H1 (cell line): ENCODE measurements at regions not wholly inside any gene's neighbourhood (a gene's known extent, or its start where the extent isn't known, plus 50 kb on each side); places are given as distances from the start of the nearest gene placed in this dataset.
A peak's percentile ranks its signal among the peaks of the same experiment; 100 is the strongest.

Source experiments
- CTCF ChIA-PET: fragments of 300-600 bp; sonication (Branson Sonifier 250); formaldehyde crosslinking; loops from one replicate; lab custom pipeline; 2021; ENCODE audit not compliant: partially characterized antibody; lab: Charles Lee
- POLR2A ChIA-PET: fragments of 300-600 bp; sonication (Branson Sonifier 250); formaldehyde crosslinking; loops from one replicate; lab custom pipeline; 2021; ENCODE audit warnings: inconsistent platforms; ENCODE audit not compliant: partially characterized antibody; lab: Charles Lee
- DNase-seq, 2 experiments: peaks; one replicate each; pipeline versions ENCODE4 v3.0.0 to v3.0.0-alpha.2; 2010 to 2022; ENCODE audit warnings: low spot score in 2 of 2, low read depth in 1 of 2, mixed read lengths in 1 of 2
- FAIRE-seq: peaks from 2 replicates; lab custom pipeline; 2011; peaks lifted over from hg19 to GRCh38; lab: Jason Lieb, UNC
- H2AFZ ChIP-seq: 2 replicates; pipeline ENCODE4 v1.8.1; 2012; ENCODE audit warnings: low read length, inconsistent platforms
- H2AK5ac ChIP-seq: 2 replicates; pipeline ENCODE4 v1.6.1; 2013; ENCODE audit warnings: low read depth, low read length
- H2BK120ac ChIP-seq: replicated peaks from 2 replicates; pipeline ENCODE3; 2013; ENCODE audit warnings: low read depth, low read length, inconsistent platforms
- H2BK12ac ChIP-seq: 2 replicates; pipeline ENCODE4 v1.6.1; 2013; ENCODE audit warnings: low read depth, low read length
- H2BK15ac ChIP-seq: 2 replicates; pipeline ENCODE4 v1.6.1; 2013; ENCODE audit warnings: low read length
- H2BK20ac ChIP-seq: 2 replicates; pipeline ENCODE4 v1.6.1; 2013; ENCODE audit warnings: low read length
- H2BK5ac ChIP-seq: 2 replicates; pipeline ENCODE4 v1.6.1; 2013; ENCODE audit warnings: low read depth, low read length
- H3K14ac ChIP-seq: 2 replicates; pipeline ENCODE4 v1.6.1; 2013; ENCODE audit warnings: inconsistent platforms; ENCODE audit not compliant: insufficient read length
- H3K18ac ChIP-seq: 2 replicates; pipeline ENCODE4 v1.6.1; 2013; ENCODE audit warnings: low read length; ENCODE audit errors: extremely low read depth
- H3K23ac ChIP-seq: 2 replicates; pipeline ENCODE4 v1.6.1; 2013; ENCODE audit warnings: inconsistent platforms; ENCODE audit not compliant: insufficient read length
- H3K23me2 ChIP-seq: 2 replicates; pipeline ENCODE4 v1.6.1; 2013; ENCODE audit warnings: low read depth, low read length
- H3K27ac ChIP-seq: 2 replicates; pipeline ENCODE4 v1.6.1; 2011; ENCODE audit warnings: low read depth, low read length, inconsistent platforms
- H3K27me3 ChIP-seq, 4 experiments: replicated peaks in 1 of 4; 1 replicate in 1 of 4; 2 replicates in 3 of 4; pipeline versions ENCODE4 v1.6.1 to v1.8.1; 2011 to 2013; ENCODE audit warnings: low read length in 3 of 4, mild to moderate bottlenecking in 3 of 4, inconsistent platforms in 2 of 4, mixed read lengths in 2 of 4, moderate library complexity in 1 of 4; ENCODE audit not compliant: control insufficient read depth in 3 of 4, insufficient read depth in 3 of 4; ENCODE audit errors: extremely low read depth in 1 of 4
- H3K36me3 ChIP-seq, 4 experiments: 2 replicates each; pipeline versions ENCODE4 v1.6.1 to v1.8.1; 2011 to 2013; ENCODE audit warnings: mild to moderate bottlenecking in 4 of 4, low read length in 3 of 4, moderate library complexity in 2 of 4, control low read depth in 1 of 4, inconsistent platforms in 1 of 4; ENCODE audit not compliant: insufficient read depth in 4 of 4, control insufficient read depth in 2 of 4
- H3K4ac ChIP-seq: replicated peaks from 2 replicates; pipeline ENCODE3; 2013; ENCODE audit warnings: low read length, low read depth, mixed read lengths, inconsistent platforms; ENCODE audit not compliant: insufficient read length
- H3K4me1 ChIP-seq, 4 experiments: replicated peaks in 1 of 4; 1 replicate in 1 of 4; 2 replicates in 3 of 4; pipeline versions ENCODE4 v1.6.1 to v1.8.1; 2011 to 2013; ENCODE audit warnings: low read length in 3 of 4, inconsistent platforms in 2 of 4, mixed read lengths in 1 of 4; ENCODE audit not compliant: insufficient read depth in 4 of 4, control insufficient read depth in 3 of 4
- H3K4me2 ChIP-seq, 2 experiments: 2 replicates each; pipeline versions ENCODE4 v1.6.1 to v1.8.1; 2011 to 2013; ENCODE audit warnings: low read depth in 2 of 2, low read length in 2 of 2, control low read depth in 1 of 2, inconsistent platforms in 1 of 2, mild to moderate bottlenecking in 1 of 2; ENCODE audit not compliant: insufficient read depth in 1 of 2
- H3K4me3 ChIP-seq, 4 experiments: fragments of 200-600, 300-600 bp in 1 of 4; sonication (generic), shearing (Covaris generic), sonication (Bioruptor Twin) in 1 of 4; 2 replicates each; pipeline versions ENCODE4 v1.5.1 to v1.8.1; 2011 to 2016; ENCODE audit warnings: low read length in 4 of 4, low read depth in 3 of 4, control low read depth in 2 of 4, inconsistent platforms in 2 of 4, mild to moderate bottlenecking in 2 of 4, mixed read lengths in 1 of 4, moderate library complexity in 1 of 4; ENCODE audit not compliant: insufficient read depth in 2 of 4; ENCODE audit errors: extremely low read depth in 1 of 4
- H3K56ac ChIP-seq: replicated peaks from 2 replicates; pipeline ENCODE3; 2013; ENCODE audit warnings: low read depth, mild to moderate bottlenecking, mixed read lengths, low read length, inconsistent platforms; ENCODE audit not compliant: insufficient read length
- H3K79me1 ChIP-seq: 2 replicates; pipeline ENCODE4 v1.6.1; 2013; ENCODE audit warnings: low read depth, low read length, control low read depth
- H3K79me2 ChIP-seq, 2 experiments: 2 replicates each; pipeline versions ENCODE4 v1.6.1 to v1.8.1; 2012 to 2013; ENCODE audit warnings: low read length in 2 of 2, mild to moderate bottlenecking in 2 of 2, inconsistent platforms in 1 of 2; ENCODE audit not compliant: insufficient read depth in 2 of 2, control insufficient read depth in 1 of 2
- H3K9ac ChIP-seq, 4 experiments: replicated peaks in 1 of 4; 1 replicate in 1 of 4; 2 replicates in 3 of 4; pipeline versions ENCODE4 v1.6.1 to v1.8.1; 2011 to 2013; ENCODE audit warnings: low read depth in 3 of 4, low read length in 3 of 4, control low read depth in 2 of 4, mild to moderate bottlenecking in 2 of 4, moderate library complexity in 2 of 4, inconsistent platforms in 1 of 4; ENCODE audit errors: extremely low read depth in 1 of 4
- H3K9me3 ChIP-seq, 2 experiments: 2 replicates each; pipeline versions ENCODE4 v1.6.1 to v1.8.1; 2012 to 2013; ENCODE audit warnings: mild to moderate bottlenecking in 2 of 2, moderate library complexity in 2 of 2, control low read depth in 1 of 2, inconsistent platforms in 1 of 2, low read depth in 1 of 2, low read length in 1 of 2, mixed read lengths in 1 of 2; ENCODE audit not compliant: insufficient read depth in 2 of 2
- H4K20me1 ChIP-seq, 2 experiments: replicated peaks in 1 of 2; 2 replicates each; pipeline versions ENCODE3 to v1.8.1; 2011 to 2013; ENCODE audit warnings: inconsistent platforms in 2 of 2, low read length in 2 of 2, mild to moderate bottlenecking in 1 of 2; ENCODE audit not compliant: insufficient read depth in 2 of 2, control insufficient read depth in 1 of 2
- H4K5ac ChIP-seq: 2 replicates; pipeline ENCODE4 v1.6.1; 2013; ENCODE audit warnings: low read length, low read depth, mixed read lengths, inconsistent platforms; ENCODE audit not compliant: insufficient read length
- H4K8ac ChIP-seq: 2 replicates; pipeline ENCODE4 v1.8.0; 2013; ENCODE audit warnings: mild to moderate bottlenecking, moderate library complexity, low read length, inconsistent platforms; ENCODE audit not compliant: insufficient read depth; ENCODE audit errors: extremely low read depth
- H4K91ac ChIP-seq: replicated peaks from 2 replicates; pipeline ENCODE3; 2013; ENCODE audit warnings: low read length, mixed read lengths, inconsistent platforms; ENCODE audit not compliant: insufficient read length
- ASH2L ChIP-seq: fragments of 200-600, 300-600 bp; sonication (generic); IDR thresholded peaks from one replicate; pipeline ENCODE4 v1.7.1; 2017; ENCODE audit warnings: low read length
- CHD1 ChIP-seq: IDR thresholded peaks from 2 replicates; pipeline ENCODE4 v1.6.1; 2012; ENCODE audit warnings: low read depth, low read length, improper control_type of control experiment
- HDAC2 ChIP-seq, 2 experiments: fragments of 300-600 bp in 1 of 2; sonication (generic) in 1 of 2; IDR thresholded peaks; 2 replicates each; pipeline ENCODE4 v1.6.1; 2011 to 2012; ENCODE audit warnings: low read depth in 2 of 2, low read length in 2 of 2, mild to moderate bottlenecking in 2 of 2, moderate library complexity in 2 of 2, borderline replicate concordance in 1 of 2, inconsistent platforms in 1 of 2
- HDAC6 ChIP-seq: IDR thresholded peaks from one replicate; pipeline ENCODE4 v1.7.1; 2012; ENCODE audit warnings: low read depth, mild to moderate bottlenecking, inconsistent platforms, low read length, moderate library complexity
- SRF ChIP-seq: IDR thresholded peaks from 2 replicates; pipeline ENCODE4 v1.6.1; 2011; ENCODE audit warnings: mild to moderate bottlenecking, low read depth, low read length, moderate library complexity
- WGBS, 2 experiments: shearing (Covaris generic) in 1 of 2; methylation state at CpG; one replicate each; pipeline versions ENCODE4 v1.1.6 to v1.1.7; 2013 to 2015; ENCODE audit warnings: low lambda C conversion rate in 2 of 2, mixed read lengths in 2 of 2, inconsistent platforms in 1 of 2, low coverage in 1 of 2, missing lambda C conversion rate in 1 of 2; ENCODE audit not compliant: insufficient replicate concordance in 2 of 2, insufficient coverage in 1 of 2, insufficient read length in 1 of 2; ENCODE audit errors: extremely low coverage in 1 of 2, missing lambda C conversion rate in 1 of 2; 5-methylcytosine and 5-hydroxymethylcytosine counted together

- no peak overlapping the region for H2BK15ac ChIP-seq
- H3K4me3 ChIP-seq: no peak overlapping the region
- H3K23me2 ChIP-seq: no peaks in the 10 kb centered on the region
- H3K36me3 ChIP-seq: no peaks in the 10 kb centered on the region
- no peak overlapping the region for H3K56ac ChIP-seq
- ChIA-PET POLR2A (no interaction called here), CTCF (no interaction called here)
- H3K14ac ChIP-seq: no peak overlapping the region
- H3K27me3 ChIP-seq: no peaks in the 10 kb centered on the region
- H3K4me2 ChIP-seq: no peak overlapping the region
- H2BK12ac ChIP-seq: no peak overlapping the region
- no peak overlapping the region for H2BK120ac ChIP-seq
- H2AK5ac ChIP-seq: no peak overlapping the region
- peak; percentile 10 for TF ChIP-seq ASH2L
- no peak for TF ChIP-seq HDAC6
- no peak for TF ChIP-seq CHD1
- TF ChIP-seq SRF: no peak
- TF ChIP-seq HDAC2 (IDR thresholded peaks at IDR 0.05; ENCODE audit: borderline replicate concordance in 1 of 2, low read depth in 2 of 2, low read length in 2 of 2): no peak
- no peak overlapping the region for H2BK5ac ChIP-seq
- H3K9ac ChIP-seq: no peak overlapping the region
- no peak for DNase-seq
- 88% methylated on average over 3 of the region's 3 CpGs; no CpG with 5 or more reads in 1 of the 2 experiments for WGBS, 2 experiments
- no peak overlapping the region for H4K91ac ChIP-seq
- no peak overlapping the region for H3K23ac ChIP-seq
- H2AFZ ChIP-seq: no peak overlapping the region
- H3K4ac ChIP-seq: no peak overlapping the region
- peaks cover 0 to 2% (median 0%) of the 10 kb centered on the region in 4 experiments; a peak in 1 of 7 replicates for H3K4me1 ChIP-seq
- no peak overlapping the region for H3K27ac ChIP-seq
- H3K79me1 ChIP-seq: no peaks in the 10 kb centered on the region
- no peak overlapping the region for H4K5ac ChIP-seq
- H3K79me2 ChIP-seq: no peaks in the 10 kb centered on the region
- no peak overlapping the region for H4K8ac ChIP-seq
- no peaks in the 10 kb centered on the region for H4K20me1 ChIP-seq
- H3K18ac ChIP-seq: no peak overlapping the region
- no peak overlapping the region for H2BK20ac ChIP-seq
- no peaks in the 10 kb centered on the region for H3K9me3 ChIP-seq
- FAIRE-seq: no peak
Measured at GRCh38 chr5:87576867-87577266, 164.1 kb upstream of the CCNH start.
